Gastroesophageal sphincter (tissue), 3 donors: ENCODE measurements at regions not wholly inside any gene's neighbourhood (a gene's known extent, or its start where the extent isn't known, plus 50 kb on each side); places are given as distances from the start of the nearest gene placed in this dataset.

Experiments used
- CTCF ChIP-seq, 4 experiments: fragments of 200-600 bp in 2 of 4; fragments of 450-650 bp in 2 of 4; sonication (generic) in 1 of 4; IDR thresholded peaks; one replicate each; pipeline ENCODE4 v1.5.1; 2017 to 2019; ENCODE audit warnings: antibody characterized with exemption in 4 of 4, mild to moderate bottlenecking in 2 of 4, moderate library complexity in 2 of 4
- POLR2A ChIP-seq, 2 donors: fragments of 450-650 bp; IDR thresholded peaks; one replicate each; pipeline ENCODE4 v1.6.1; 2017; ENCODE audit warnings: antibody characterized with exemption in 2 of 2, mild to moderate bottlenecking in 2 of 2, moderate library complexity in 1 of 2
- POLR2AphosphoS5 ChIP-seq: sonication (generic); formaldehyde crosslinking; IDR thresholded peaks from one replicate; pipeline ENCODE4 v1.6.1; 2017; ENCODE audit warnings: antibody characterized with exemption

GRCh38 chr3:188071636-188072035 is 82.3 kb upstream of the LPP start:
- TF ChIP-seq CTCF (IDR thresholded peaks at IDR 0.05): no peak
- TF ChIP-seq POLR2A (IDR thresholded peaks at IDR 0.05): no peak
- TF ChIP-seq POLR2AphosphoS5: no peak
